ENCODE measurements at regions not wholly inside any gene's neighbourhood (a gene's known extent, or its start where the extent isn't known, plus 50 kb on each side); places are given as distances from the start of the nearest gene placed in this dataset.

DNA sequence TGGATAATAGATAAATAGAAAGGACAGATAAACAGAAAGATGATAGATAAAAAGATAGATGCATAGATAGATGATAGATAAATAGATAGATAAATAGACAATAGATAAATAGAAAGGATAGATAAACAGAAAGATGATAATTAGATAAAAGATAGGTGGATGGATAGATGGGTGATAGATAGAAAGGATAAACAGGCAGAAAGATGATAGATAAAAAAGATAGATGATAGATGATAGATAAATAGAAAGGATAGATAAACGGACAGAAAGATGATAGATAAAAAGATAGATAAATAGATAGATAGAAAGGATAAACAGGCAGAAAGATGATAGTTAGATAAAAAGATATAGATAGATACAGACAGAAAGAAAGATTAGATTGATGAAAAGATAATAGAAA is 92.3 kb upstream of the UQCRFS1 start:
- TF ChIP-seq CTCF (IDR thresholded peaks at IDR 0.05) (no peak), POLR2AphosphoS5 (IDR thresholded peaks at IDR 0.05) (no peak), POLR2A (IDR thresholded peaks at IDR 0.05) (no peak), EP300 (IDR thresholded peaks at IDR 0.05) (no peak)
